ENCODE measurements at regions not wholly inside any gene's neighbourhood (a gene's known extent, or its start where the extent isn't known, plus 50 kb on each side); places are given as distances from the start of the nearest gene placed in this dataset.
A peak's percentile ranks its signal among the peaks of the same experiment; 100 is the strongest.

GRCh38 chr12:67810166-67810565, 161.6 kb downstream of the DYRK2 start:
- peaks cover under 1 to 1% of the 10 kb centered on the region in 2 donors for H3K9me3 ChIP-seq (ENCODE audit: control insufficient read depth in 1 of 2, low read length in 2 of 2)
- H3K4me1 ChIP-seq (ENCODE audit: control insufficient read depth in 1 of 2, insufficient read depth in 2 of 2, low read length in 2 of 2) = no peaks in the 10 kb centered on the region
- H3K36me3 ChIP-seq (ENCODE audit: control insufficient read depth in 1 of 2, insufficient read depth in 2 of 2, low read length in 2 of 2) = no peaks in the 10 kb centered on the region
- no peaks in the 10 kb centered on the region for H3K27me3 ChIP-seq (ENCODE audit: control insufficient read depth in 1 of 2, insufficient read depth in 2 of 2, low read length in 2 of 2)
- no peak overlapping the region for H3K27ac ChIP-seq (ENCODE audit: low read depth, low read length)
- H3K4me3 ChIP-seq (ENCODE audit: low read depth in 1 of 2, low read length in 2 of 2) = no peak overlapping the region
- H3K9ac ChIP-seq (ENCODE audit: low read depth in 1 of 2, low read length in 2 of 2) = no peak overlapping the region

- Histone ChIP-seq H3K27me3 (ENCODE audit: control insufficient read depth in 1 of 2, insufficient read depth in 2 of 2, low read length in 2 of 2) (no peaks in the 10 kb centered on the region), H3K9me3 (ENCODE audit: control insufficient read depth in 1 of 2, low read length in 2 of 2) (peaks cover 5 to 6% of the 10 kb centered on the region in 2 donors), H3K36me3 (ENCODE audit: control insufficient read depth in 1 of 2, insufficient read depth in 2 of 2, low read length in 2 of 2) (no peaks in the 10 kb centered on the region), H3K27ac (ENCODE audit: low read depth, low read length) (no peak overlapping the region), H3K4me1 (ENCODE audit: control insufficient read depth in 1 of 2, insufficient read depth in 2 of 2, low read length in 2 of 2) (no peaks in the 10 kb centered on the region), H3K9ac (ENCODE audit: low read depth in 1 of 2, low read length in 2 of 2) (no peak overlapping the region), H3K4me3 (ENCODE audit: low read depth in 1 of 2, low read length in 2 of 2) (no peak overlapping the region)
Measured at GRCh38 chr12:67811437-67812361, 163.2 kb downstream of the DYRK2 start.

GRCh38 chr12:67813456-67813904, 164.9 kb downstream of the DYRK2 start:
- no peak overlapping the region for H3K4me3 ChIP-seq (ENCODE audit: low read depth in 1 of 2, low read length in 2 of 2)
- no peak overlapping the region for H3K9ac ChIP-seq (ENCODE audit: low read depth in 1 of 2, low read length in 2 of 2)
- H3K9me3 ChIP-seq (ENCODE audit: control insufficient read depth in 1 of 2, low read length in 2 of 2) = peaks cover 5 to 6% of the 10 kb centered on the region in 2 donors
- no peaks in the 10 kb centered on the region for H3K27me3 ChIP-seq (ENCODE audit: control insufficient read depth in 1 of 2, insufficient read depth in 2 of 2, low read length in 2 of 2)
- no peak overlapping the region for H3K27ac ChIP-seq (ENCODE audit: low read depth, low read length)
- no peaks in the 10 kb centered on the region for H3K4me1 ChIP-seq (ENCODE audit: control insufficient read depth in 1 of 2, insufficient read depth in 2 of 2, low read length in 2 of 2)
- H3K36me3 ChIP-seq (ENCODE audit: control insufficient read depth in 1 of 2, insufficient read depth in 2 of 2, low read length in 2 of 2) = no peaks in the 10 kb centered on the region

DNA sequence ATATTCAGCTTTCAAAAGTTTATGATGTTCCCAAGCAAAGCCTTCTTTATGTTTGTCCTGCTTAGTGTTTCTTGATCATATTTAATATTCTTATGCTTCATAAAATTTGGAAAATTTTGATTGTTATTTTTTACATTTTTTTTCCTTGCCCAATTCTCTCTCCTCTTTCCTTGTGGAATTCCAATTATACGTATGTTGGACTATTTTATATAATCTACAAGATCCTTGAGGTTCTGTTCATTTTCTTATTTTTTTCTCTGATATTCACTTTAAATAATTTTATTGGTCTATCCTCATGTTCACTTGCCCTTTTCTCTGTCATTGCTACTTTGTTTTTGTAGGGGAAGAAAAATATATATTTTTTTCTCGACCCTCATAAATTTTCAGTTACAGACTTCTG, 167.7 kb downstream of the DYRK2 start:
- Histone ChIP-seq H3K4me3 (ENCODE audit: low read depth in 1 of 2, low read length in 2 of 2) (no peak overlapping the region), H3K4me1 (ENCODE audit: control insufficient read depth in 1 of 2, insufficient read depth in 2 of 2, low read length in 2 of 2) (no peaks in the 10 kb centered on the region), H3K27ac (ENCODE audit: low read depth, low read length) (no peak overlapping the region), H3K9me3 (ENCODE audit: control insufficient read depth in 1 of 2, low read length in 2 of 2) (peaks cover 5 to 6% of the 10 kb centered on the region in 2 donors), H3K27me3 (ENCODE audit: control insufficient read depth in 1 of 2, insufficient read depth in 2 of 2, low read length in 2 of 2) (no peaks in the 10 kb centered on the region), H3K36me3 (ENCODE audit: control insufficient read depth in 1 of 2, insufficient read depth in 2 of 2, low read length in 2 of 2) (no peaks in the 10 kb centered on the region), H3K9ac (ENCODE audit: low read depth in 1 of 2, low read length in 2 of 2) (no peak overlapping the region)

DNA sequence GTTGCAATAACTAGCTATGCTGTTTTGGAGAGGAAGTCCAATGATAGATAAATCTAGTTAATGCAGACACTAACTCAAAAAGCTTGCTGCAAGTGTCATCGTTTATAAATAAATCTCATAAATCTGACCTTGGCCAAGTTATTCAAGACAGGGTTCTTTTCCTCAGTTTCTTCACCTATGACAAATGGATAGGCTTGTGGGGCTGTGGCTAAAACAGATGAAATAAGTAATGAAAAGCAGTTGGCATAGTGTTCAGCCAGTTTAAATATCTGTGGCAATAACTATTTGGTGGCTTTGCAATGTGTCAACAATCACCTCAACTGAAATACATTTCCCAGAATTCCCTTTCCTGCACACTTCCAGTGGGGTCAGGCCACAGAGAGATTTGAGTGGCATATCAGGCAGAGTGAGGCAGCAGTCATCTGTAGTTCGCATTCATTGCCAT, 169.9 kb downstream of the DYRK2 start:
- Histone ChIP-seq H3K9me3 (ENCODE audit: control insufficient read depth in 1 of 2, low read length in 2 of 2) (peaks cover 5 to 6% of the 10 kb centered on the region in 2 donors), H3K27me3 (ENCODE audit: control insufficient read depth in 1 of 2, insufficient read depth in 2 of 2, low read length in 2 of 2) (no peaks in the 10 kb centered on the region), H3K4me1 (ENCODE audit: control insufficient read depth in 1 of 2, insufficient read depth in 2 of 2, low read length in 2 of 2) (no peaks in the 10 kb centered on the region), H3K36me3 (ENCODE audit: control insufficient read depth in 1 of 2, insufficient read depth in 2 of 2, low read length in 2 of 2) (no peaks in the 10 kb centered on the region), H3K27ac (ENCODE audit: low read depth, low read length) (no peak overlapping the region), H3K4me3 (ENCODE audit: low read depth in 1 of 2, low read length in 2 of 2) (no peak overlapping the region), H3K9ac (ENCODE audit: low read depth in 1 of 2, low read length in 2 of 2) (no peak overlapping the region)

- Histone ChIP-seq H3K4me3 (ENCODE audit: low read depth in 1 of 2, low read length in 2 of 2) (no peak overlapping the region), H3K27me3 (ENCODE audit: control insufficient read depth in 1 of 2, insufficient read depth in 2 of 2, low read length in 2 of 2) (no peaks in the 10 kb centered on the region), H3K27ac (ENCODE audit: low read depth, low read length) (no peak overlapping the region), H3K9me3 (ENCODE audit: control insufficient read depth in 1 of 2, low read length in 2 of 2) (peaks cover 5 to 6% of the 10 kb centered on the region in 2 donors), H3K36me3 (ENCODE audit: control insufficient read depth in 1 of 2, insufficient read depth in 2 of 2, low read length in 2 of 2) (no peaks in the 10 kb centered on the region), H3K9ac (ENCODE audit: low read depth in 1 of 2, low read length in 2 of 2) (no peak overlapping the region), H3K4me1 (ENCODE audit: control insufficient read depth in 1 of 2, insufficient read depth in 2 of 2, low read length in 2 of 2) (no peaks in the 10 kb centered on the region)
Measured at GRCh38 chr12:67819902-67820301, 169.3 kb upstream of the IFNG-AS1 start.

DNA sequence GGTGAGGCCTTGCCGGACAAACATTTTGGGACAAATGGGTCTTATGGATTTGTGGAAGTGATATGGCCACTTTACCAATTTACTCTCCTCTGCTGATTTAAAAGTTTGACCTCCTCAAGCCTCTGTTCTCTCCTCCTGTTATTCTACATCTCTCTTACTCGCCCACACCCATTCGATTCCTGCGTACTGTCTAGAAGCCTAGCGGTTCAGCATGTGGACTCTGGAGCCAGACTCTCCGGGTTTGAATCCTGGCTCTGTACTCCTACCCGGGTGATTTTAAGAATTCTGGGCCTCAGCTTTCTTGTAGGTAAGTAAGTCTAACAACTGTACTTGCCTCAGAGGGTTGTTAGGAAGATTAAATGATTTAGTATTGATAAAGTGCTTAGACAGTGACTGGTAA, 168.6 kb upstream of the IFNG-AS1 start:
- H3K9me3 ChIP-seq (ENCODE audit: control insufficient read depth in 1 of 2, low read length in 2 of 2) = peaks cover 0 to under 1% of the 10 kb centered on the region in 2 donors
- no peak overlapping the region for H3K4me3 ChIP-seq (ENCODE audit: low read depth in 1 of 2, low read length in 2 of 2)
- H3K4me1 ChIP-seq (ENCODE audit: control insufficient read depth in 1 of 2, insufficient read depth in 2 of 2, low read length in 2 of 2) = no peaks in the 10 kb centered on the region
- no peaks in the 10 kb centered on the region for H3K27me3 ChIP-seq (ENCODE audit: control insufficient read depth in 1 of 2, insufficient read depth in 2 of 2, low read length in 2 of 2)
- H3K27ac ChIP-seq (ENCODE audit: low read depth, low read length) = no peak overlapping the region
- H3K36me3 ChIP-seq (ENCODE audit: control insufficient read depth in 1 of 2, insufficient read depth in 2 of 2, low read length in 2 of 2) = no peaks in the 10 kb centered on the region
- H3K9ac ChIP-seq (ENCODE audit: low read depth in 1 of 2, low read length in 2 of 2) = no peak overlapping the region

DNA sequence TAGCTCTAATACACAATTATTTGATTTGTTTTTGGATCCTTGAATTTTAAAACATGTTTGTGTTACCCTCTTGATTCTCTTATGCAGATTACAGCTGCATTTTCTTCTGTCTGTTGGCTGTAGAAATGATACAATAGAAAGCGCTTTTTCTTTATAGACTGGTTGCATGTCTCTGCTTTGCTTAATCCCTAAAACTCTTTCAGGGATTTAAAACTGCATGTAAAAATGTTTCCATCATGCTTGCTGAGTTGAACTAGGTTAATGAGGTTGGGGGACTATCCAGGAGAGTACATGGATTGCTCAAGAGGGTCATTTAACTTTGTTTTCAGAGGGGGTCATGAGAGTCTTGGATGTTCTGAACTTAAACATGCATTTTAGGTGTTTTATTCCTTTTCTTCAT, 166.4 kb upstream of the IFNG-AS1 start:
- H3K36me3 ChIP-seq (ENCODE audit: control insufficient read depth in 1 of 2, insufficient read depth in 2 of 2, low read length in 2 of 2) = no peaks in the 10 kb centered on the region
- H3K9me3 ChIP-seq (ENCODE audit: control insufficient read depth in 1 of 2, low read length in 2 of 2) = no peaks in the 10 kb centered on the region
- H3K9ac ChIP-seq (ENCODE audit: low read depth in 1 of 2, low read length in 2 of 2) = no peak overlapping the region
- H3K4me1 ChIP-seq (ENCODE audit: control insufficient read depth in 1 of 2, insufficient read depth in 2 of 2, low read length in 2 of 2) = no peaks in the 10 kb centered on the region
- no peak overlapping the region for H3K4me3 ChIP-seq (ENCODE audit: low read depth in 1 of 2, low read length in 2 of 2)
- no peaks in the 10 kb centered on the region for H3K27me3 ChIP-seq (ENCODE audit: control insufficient read depth in 1 of 2, insufficient read depth in 2 of 2, low read length in 2 of 2)
- no peak overlapping the region for H3K27ac ChIP-seq (ENCODE audit: low read depth, low read length)

GRCh38 chr12:67826148-67826547, 163.1 kb upstream of the IFNG-AS1 start:
- Histone ChIP-seq H3K9ac (ENCODE audit: low read depth in 1 of 2, low read length in 2 of 2) (no peak overlapping the region), H3K27ac (ENCODE audit: low read depth, low read length) (no peak overlapping the region), H3K27me3 (ENCODE audit: control insufficient read depth in 1 of 2, insufficient read depth in 2 of 2, low read length in 2 of 2) (no peaks in the 10 kb centered on the region), H3K4me1 (ENCODE audit: control insufficient read depth in 1 of 2, insufficient read depth in 2 of 2, low read length in 2 of 2) (peaks cover 0 to 5% of the 10 kb centered on the region in 2 donors), H3K4me3 (ENCODE audit: low read depth in 1 of 2, low read length in 2 of 2) (no peak overlapping the region), H3K36me3 (ENCODE audit: control insufficient read depth in 1 of 2, insufficient read depth in 2 of 2, low read length in 2 of 2) (no peaks in the 10 kb centered on the region), H3K9me3 (ENCODE audit: control insufficient read depth in 1 of 2, low read length in 2 of 2) (no peaks in the 10 kb centered on the region)

DNA sequence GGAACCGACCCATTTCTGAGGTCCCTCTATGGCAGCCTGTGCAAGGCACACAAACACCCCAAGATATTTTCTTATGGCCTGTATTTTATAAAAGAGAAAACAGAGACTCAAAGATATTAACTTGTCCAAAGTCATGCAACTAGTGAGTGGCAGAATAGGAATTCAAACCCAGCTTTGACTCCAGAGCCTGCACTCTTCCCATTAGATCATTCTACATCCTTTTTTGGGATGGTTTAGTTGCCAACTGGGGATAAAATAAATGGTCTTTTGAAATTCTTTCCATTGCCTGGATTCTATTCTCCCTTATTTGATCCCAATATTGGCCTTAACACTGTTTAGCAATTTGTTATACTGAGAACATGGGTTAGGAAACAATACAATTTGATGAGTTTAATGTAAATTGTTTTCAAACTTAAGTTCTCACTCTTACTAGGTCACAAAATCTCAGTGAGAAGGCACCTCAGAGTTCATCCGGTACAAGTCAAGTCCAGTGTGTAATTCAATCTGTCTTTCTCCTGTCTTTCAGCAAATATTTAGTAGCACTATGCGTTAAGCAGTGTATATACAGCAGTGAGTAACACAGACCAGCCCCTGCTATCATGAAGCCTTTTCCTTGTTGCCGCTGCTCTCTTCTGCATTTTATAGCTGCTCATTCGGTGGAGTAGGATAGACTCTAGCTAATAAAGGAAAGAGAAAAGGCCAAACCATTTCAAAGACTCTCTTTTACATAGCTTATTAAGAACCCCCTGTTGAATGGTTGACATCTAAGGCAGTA, 162.1 kb upstream of the IFNG-AS1 start:
- Histone ChIP-seq H3K27me3 (ENCODE audit: control insufficient read depth in 1 of 2, insufficient read depth in 2 of 2, low read length in 2 of 2) (no peaks in the 10 kb centered on the region), H3K36me3 (ENCODE audit: control insufficient read depth in 1 of 2, insufficient read depth in 2 of 2, low read length in 2 of 2) (no peaks in the 10 kb centered on the region), H3K9ac (ENCODE audit: low read depth in 1 of 2, low read length in 2 of 2) (peak overlapping the region; percentile 56 to 73), H3K4me3 (ENCODE audit: low read depth in 1 of 2, low read length in 2 of 2) (peak overlapping the region; percentile 72 to 76), H3K4me1 (ENCODE audit: control insufficient read depth in 1 of 2, insufficient read depth in 2 of 2, low read length in 2 of 2) (peaks cover 0 to 5% of the 10 kb centered on the region in 2 donors), H3K27ac (ENCODE audit: low read depth, low read length) (peak overlapping the region; percentile 75), H3K9me3 (ENCODE audit: control insufficient read depth in 1 of 2, low read length in 2 of 2) (no peaks in the 10 kb centered on the region)

All from duodenal mucosa (tissue), 2 donors.